GM12878 (cell line): ENCODE measurements at regions not wholly inside any gene's neighbourhood (a gene's known extent, or its start where the extent isn't known, plus 50 kb on each side); places are given as distances from the start of the nearest gene placed in this dataset.

Experiments
- ATAC-seq: fragments of 200-7000 bp; cut with Tn5 transposase; 3 replicates; pipeline ENCODE4 v1.9.1; 2020; ENCODE audit warnings: mild to moderate bottlenecking, moderate library complexity
- BruUV-seq: library from RNA; stranded (reverse); fragments of 400-500 nt; replicated peaks from 2 replicates; lab custom pipeline; 2021; lab: Mats Ljungman, UMichigan
- CTCF ChIA-PET: fragments of 300-600 bp; sonication (Branson Sonifier 250); formaldehyde crosslinking; extraction: SDS; loops from one replicate; lab custom pipeline; 2021; ENCODE audit warnings: inconsistent platforms; lab: Yijun Ruan, JAX
- POLR2A ChIA-PET: fragments of 350-600 bp; formaldehyde crosslinking; extraction: SDS; loops from one replicate; lab custom pipeline; 2021; ENCODE audit warnings: inconsistent platforms; lab: Charles Lee
- RAD21 ChIA-PET: fragments of 300-600 bp; sonication (Branson Sonifier 250); formaldehyde crosslinking; loops from one replicate; lab custom pipeline; 2023; ENCODE audit warnings: antibody characterized with exemption; ENCODE audit not compliant: unreplicated experiment; lab: Charles Lee
- SMC1A ChIA-PET: fragments of 300-600 bp; sonication (Branson Sonifier 250); formaldehyde crosslinking; loops from one replicate; lab custom pipeline; 2023; ENCODE audit not compliant: unreplicated experiment, uncharacterized antibody; lab: Charles Lee
- DNase-seq: peaks from one replicate; pipeline ENCODE4 v3.0.0-alpha.2; 2011; ENCODE audit warnings: low read depth, low spot score
- FAIRE-seq: peaks from 3 replicates; lab custom pipeline; 2011; peaks lifted over from hg19 to GRCh38; lab: Jason Lieb, UNC
- H2AFZ ChIP-seq: 2 replicates; pipeline ENCODE4 v1.6.0; 2011; ENCODE audit warnings: low read depth, low read length, control low read depth; ENCODE audit not compliant: control insufficient read depth
- H3K27ac ChIP-seq: 2 replicates; pipeline ENCODE4 v1.5.1; 2011; ENCODE audit warnings: control low read depth; ENCODE audit not compliant: control insufficient read depth, insufficient read depth
- H3K27me3 ChIP-seq, 2 experiments: replicated peaks in 1 of 2; 2 replicates each; pipeline versions ENCODE4 v1.6.0 to v1.6.1; 2011; ENCODE audit warnings: low read length in 1 of 2; ENCODE audit not compliant: control insufficient read depth in 2 of 2, insufficient read depth in 2 of 2
- H3K36me3 ChIP-seq, 2 experiments: 2 replicates each; pipeline ENCODE4 v1.5.1; 2011; ENCODE audit warnings: low read length in 1 of 2; ENCODE audit not compliant: control insufficient read depth in 2 of 2, insufficient read depth in 2 of 2
- H3K4me1 ChIP-seq: 2 replicates; pipeline ENCODE4 v1.6.1; 2011; ENCODE audit warnings: mild to moderate bottlenecking, low read length, moderate library complexity, mixed read lengths; ENCODE audit not compliant: control insufficient read depth, insufficient read depth
- H3K4me2 ChIP-seq: 2 replicates; pipeline ENCODE4 v1.6.0; 2011; ENCODE audit warnings: control low read depth; ENCODE audit not compliant: control insufficient read depth, insufficient read depth
- H3K4me3 ChIP-seq: fragments of 200-600 bp; sonication (generic); 2 replicates; pipeline ENCODE4 v1.5.1; 2016
- H3K79me2 ChIP-seq: 2 replicates; pipeline ENCODE4 v1.6.0; 2011; ENCODE audit warnings: low read length; ENCODE audit not compliant: control insufficient read depth, insufficient read depth
- H3K9ac ChIP-seq: 2 replicates; pipeline ENCODE4 v1.8.0; 2011; ENCODE audit warnings: low read length, control low read depth, mixed read lengths; ENCODE audit not compliant: control insufficient read depth, insufficient read depth
- H3K9me3 ChIP-seq: replicated peaks from 3 replicates; pipeline ENCODE4 v1.5.1; 2011; ENCODE audit warnings: mild to moderate bottlenecking, low read length; ENCODE audit not compliant: control insufficient read depth, insufficient read depth
- H4K20me1 ChIP-seq: 2 replicates; pipeline ENCODE4 v1.6.0; 2011; ENCODE audit not compliant: control insufficient read depth, insufficient read depth
- HCFC1 ChIP-seq: fragments of 150-350 bp; IDR thresholded peaks from 2 replicates; pipeline ENCODE4 v1.6.1; 2014; ENCODE audit warnings: low read length
- PML ChIP-seq: IDR thresholded peaks from 2 replicates; pipeline ENCODE4 v1.6.1; 2012; ENCODE audit warnings: low read length, inconsistent platforms
- RB1 ChIP-seq: fragments of 450-650 bp; formaldehyde crosslinking; IDR thresholded peaks from 2 replicates; pipeline ENCODE4 v1.6.1; 2017; ENCODE audit warnings: mild to moderate bottlenecking, borderline replicate concordance
- RCOR1 ChIP-seq: conservative IDR thresholded peaks from 2 replicates; pipeline ENCODE4 v1.6.1; 2012; ENCODE audit warnings: low read depth, low read length, improper control_type of control experiment
- RELA ChIP-seq: fragments of 450-650 bp; IDR thresholded peaks from 2 replicates; pipeline ENCODE4 v1.8.0; 2014; ENCODE audit warnings: borderline replicate concordance; ENCODE audit not compliant: partially characterized antibody
- ZNF274 ChIP-seq: IDR thresholded peaks from one replicate; pipeline ENCODE4 v1.8.0; 2011; ENCODE audit not compliant: insufficient read length, insufficient read depth
- WGBS: methylation state at CpG from one replicate; pipeline ENCODE4 v1.1.6; 2016; ENCODE audit warnings: low lambda C conversion rate; ENCODE audit not compliant: insufficient replicate concordance, insufficient coverage; ENCODE audit errors: missing lambda C conversion rate; 5-methylcytosine and 5-hydroxymethylcytosine counted together
- in situ Hi-C: fragments of 300-500 bp; cut with MboI; formaldehyde crosslinking; loops from 9 replicates; pipeline ENCODE4 v1.14.3; 2018; ENCODE audit warnings: mixed read lengths
- intact Hi-C: fragments of 100-400 bp; cut with micrococcal nuclease; formaldehyde crosslinking; loops from one replicate; pipeline ENCODE4 v1.14.2; 2022; ENCODE audit not compliant: unreplicated experiment
- TF ChIP-seq, protein P1 (sequence below): fragments of 450-650 bp; formaldehyde crosslinking; IDR thresholded peaks from 2 replicates; pipeline ENCODE4 v1.4.0; 2022; ENCODE audit warnings: mild to moderate bottlenecking, moderate library complexity
- TF ChIP-seq, protein P2 (sequence below): fragments of 450-650 bp; IDR thresholded peaks from 2 replicates; pipeline ENCODE4 v1.6.1; 2016; ENCODE audit warnings: mild to moderate bottlenecking, moderate library complexity, borderline replicate concordance

DNA sequence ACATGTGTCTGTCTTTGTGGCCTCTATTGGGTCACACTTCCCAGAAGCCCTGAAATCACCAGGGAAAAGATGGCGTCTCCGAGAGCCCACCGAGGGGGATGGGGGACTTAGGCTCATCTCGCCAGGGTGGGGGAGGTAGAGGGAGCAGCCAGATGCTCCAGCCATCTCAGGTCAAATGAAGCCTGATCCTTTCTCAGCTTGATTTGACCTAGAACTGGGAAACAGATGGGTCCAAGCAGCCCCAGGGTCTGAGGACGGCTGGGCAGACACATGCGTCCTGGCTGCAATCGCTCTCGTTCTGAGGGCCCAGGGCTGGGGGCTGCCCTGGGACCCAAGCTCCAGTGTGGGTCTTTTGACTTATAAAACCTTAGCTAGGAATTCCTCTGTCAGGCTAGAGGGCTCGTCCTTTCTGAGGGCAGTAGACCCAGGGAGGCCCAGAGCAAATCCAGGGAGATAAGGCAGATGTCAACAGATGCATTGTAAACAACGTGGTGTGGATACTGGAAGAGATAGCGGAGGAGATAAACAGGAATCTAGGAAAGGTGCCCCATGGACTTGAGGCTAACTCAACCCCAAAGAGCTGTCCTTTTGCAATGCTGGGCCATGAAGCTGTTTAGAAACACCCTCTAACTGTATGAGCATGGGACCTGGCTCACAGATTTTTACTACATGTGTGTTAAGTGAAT is 127.7 kb downstream of the MYCN start:
- Histone ChIP-seq H4K20me1 (no peaks in the 10 kb centered on the region), H3K4me1 (no peaks in the 10 kb centered on the region), H3K27ac (no peak overlapping the region), H3K9me3 (peaks cover 4% of the 10 kb centered on the region; the same call in 1 of the 3 replicates), H2AFZ (no peak overlapping the region), H3K4me3 (no peak overlapping the region), H3K27me3 (no peaks in the 10 kb centered on the region), H3K9ac (no peak overlapping the region), H3K79me2 (no peaks in the 10 kb centered on the region), H3K36me3 (no peaks in the 10 kb centered on the region), H3K4me2 (no peak overlapping the region)
- ATAC-seq (no peak), FAIRE-seq (no peak), DNase-seq (no peak)
- WGBS: 27% methylated on average over 11 of the region's 11 CpGs
- no TSS peak for BruUV-seq
- RAD21 ChIA-PET: no interaction called here
- in situ Hi-C loops (no loop called here), intact Hi-C loops (no loop called here)
- TF ChIP-seq ZNF274 (no peak), PML (no peak), RCOR1 (no peak), RELA (no peak), RB1 (no peak), HCFC1 (no peak)
- TF ChIP-seq, protein P1, sequence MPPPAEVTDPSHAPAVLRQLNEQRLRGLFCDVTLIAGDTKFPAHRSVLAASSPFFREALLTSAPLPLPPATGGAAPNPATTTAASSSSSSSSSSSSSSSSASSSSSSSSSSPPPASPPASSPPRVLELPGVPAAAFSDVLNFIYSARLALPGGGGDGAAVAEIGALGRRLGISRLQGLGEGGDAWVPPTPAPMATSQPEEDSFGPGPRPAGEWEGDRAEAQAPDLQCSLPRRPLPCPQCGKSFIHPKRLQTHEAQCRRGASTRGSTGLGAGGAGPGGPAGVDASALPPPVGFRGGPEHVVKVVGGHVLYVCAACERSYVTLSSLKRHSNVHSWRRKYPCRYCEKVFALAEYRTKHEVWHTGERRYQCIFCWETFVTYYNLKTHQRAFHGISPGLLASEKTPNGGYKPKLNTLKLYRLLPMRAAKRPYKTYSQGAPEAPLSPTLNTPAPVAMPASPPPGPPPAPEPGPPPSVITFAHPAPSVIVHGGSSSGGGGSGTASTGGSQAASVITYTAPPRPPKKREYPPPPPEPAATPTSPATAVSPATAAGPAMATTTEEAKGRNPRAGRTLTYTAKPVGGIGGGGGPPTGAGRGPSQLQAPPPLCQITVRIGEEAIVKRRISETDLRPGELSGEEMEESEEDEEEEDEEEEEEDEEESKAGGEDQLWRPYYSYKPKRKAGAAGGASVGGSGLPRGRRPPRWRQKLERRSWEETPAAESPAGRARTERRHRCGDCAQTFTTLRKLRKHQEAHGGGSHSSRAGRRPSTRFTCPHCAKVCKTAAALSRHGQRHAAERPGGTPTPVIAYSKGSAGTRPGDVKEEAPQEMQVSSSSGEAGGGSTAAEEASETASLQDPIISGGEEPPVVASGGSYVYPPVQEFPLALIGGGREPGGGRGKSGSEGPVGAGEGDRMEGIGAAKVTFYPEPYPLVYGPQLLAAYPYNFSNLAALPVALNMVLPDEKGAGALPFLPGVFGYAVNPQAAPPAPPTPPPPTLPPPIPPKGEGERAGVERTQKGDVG: no peak
- TF ChIP-seq, protein P2, sequence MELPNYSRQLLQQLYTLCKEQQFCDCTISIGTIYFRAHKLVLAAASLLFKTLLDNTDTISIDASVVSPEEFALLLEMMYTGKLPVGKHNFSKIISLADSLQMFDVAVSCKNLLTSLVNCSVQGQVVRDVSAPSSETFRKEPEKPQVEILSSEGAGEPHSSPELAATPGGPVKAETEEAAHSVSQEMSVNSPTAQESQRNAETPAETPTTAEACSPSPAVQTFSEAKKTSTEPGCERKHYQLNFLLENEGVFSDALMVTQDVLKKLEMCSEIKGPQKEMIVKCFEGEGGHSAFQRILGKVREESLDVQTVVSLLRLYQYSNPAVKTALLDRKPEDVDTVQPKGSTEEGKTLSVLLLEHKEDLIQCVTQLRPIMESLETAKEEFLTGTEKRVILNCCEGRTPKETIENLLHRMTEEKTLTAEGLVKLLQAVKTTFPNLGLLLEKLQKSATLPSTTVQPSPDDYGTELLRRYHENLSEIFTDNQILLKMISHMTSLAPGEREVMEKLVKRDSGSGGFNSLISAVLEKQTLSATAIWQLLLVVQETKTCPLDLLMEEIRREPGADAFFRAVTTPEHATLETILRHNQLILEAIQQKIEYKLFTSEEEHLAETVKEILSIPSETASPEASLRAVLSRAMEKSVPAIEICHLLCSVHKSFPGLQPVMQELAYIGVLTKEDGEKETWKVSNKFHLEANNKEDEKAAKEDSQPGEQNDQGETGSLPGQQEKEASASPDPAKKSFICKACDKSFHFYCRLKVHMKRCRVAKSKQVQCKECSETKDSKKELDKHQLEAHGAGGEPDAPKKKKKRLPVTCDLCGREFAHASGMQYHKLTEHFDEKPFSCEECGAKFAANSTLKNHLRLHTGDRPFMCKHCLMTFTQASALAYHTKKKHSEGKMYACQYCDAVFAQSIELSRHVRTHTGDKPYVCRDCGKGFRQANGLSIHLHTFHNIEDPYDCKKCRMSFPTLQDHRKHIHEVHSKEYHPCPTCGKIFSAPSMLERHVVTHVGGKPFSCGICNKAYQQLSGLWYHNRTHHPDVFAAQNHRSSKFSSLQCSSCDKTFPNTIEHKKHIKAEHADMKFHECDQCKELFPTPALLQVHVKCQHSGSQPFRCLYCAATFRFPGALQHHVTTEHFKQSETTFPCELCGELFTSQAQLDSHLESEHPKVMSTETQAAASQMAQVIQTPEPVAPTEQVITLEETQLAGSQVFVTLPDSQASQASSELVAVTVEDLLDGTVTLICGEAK: no peak
- POLR2A ChIA-PET: no interaction called here
- SMC1A ChIA-PET: no interaction called here
- CTCF ChIA-PET: no interaction called here
